NCI-H1105 (cell line): ENCODE measurements at regions not wholly inside any gene's neighbourhood (a gene's known extent, or its start where the extent isn't known, plus 50 kb on each side); places are given as distances from the start of the nearest gene placed in this dataset.
"Not testable (repeated sequence)": the region's sequence is repeated elsewhere in the genome, so short reads cannot be mapped to it uniquely, and the experiment has no call there.

Experiments used
- DNase-seq: peaks from one replicate; lab custom pipeline; 2025; lab: John Stamatoyannopoulos, UW

GRCh38 chr7:149930374-149931068, 56.8 kb downstream of the ATP6V0E2 start:
- not testable (repeated sequence) for DNase-seq

GRCh38 chr7:149933776-149934175, 60.0 kb downstream of the ATP6V0E2 start:
- not testable (repeated sequence) for DNase-seq

GRCh38 chr7:149947346-149947745, 73.6 kb downstream of the ATP6V0E2 start:
- not testable (repeated sequence) for DNase-seq

- DNase-seq: not testable (repeated sequence)
Measured at GRCh38 chr7:149948444-149948843, 74.7 kb downstream of the ATP6V0E2 start.

GRCh38 chr7:149949863-149950577, 76.3 kb downstream of the ATP6V0E2 start:
- DNase-seq: not testable (repeated sequence)

GRCh38 chr7:149950578-149950924, 76.8 kb downstream of the ATP6V0E2 start:
- not testable (repeated sequence) for DNase-seq

- DNase-seq: not testable (repeated sequence)
Measured at GRCh38 chr7:149951579-149951978, 77.8 kb downstream of the ATP6V0E2 start.

- DNase-seq: not testable (repeated sequence)
Measured at GRCh38 chr7:149958880-149959279, 85.1 kb downstream of the ATP6V0E2 start.

- not testable (repeated sequence) for DNase-seq
Measured at GRCh38 chr7:149960863-149961262, 87.1 kb downstream of the ATP6V0E2 start.

- DNase-seq: not testable (repeated sequence)
Measured at GRCh38 chr7:149961878-149962277, 88.1 kb downstream of the ATP6V0E2 start.

GRCh38 chr7:149962685-149963319, 89.0 kb downstream of the ATP6V0E2 start:
- DNase-seq: not testable (repeated sequence)

- DNase-seq: not testable (repeated sequence)
Measured at GRCh38 chr7:149963985-149964384, 90.2 kb downstream of the ATP6V0E2 start.

GRCh38 chr7:149966444-149966843, 92.7 kb downstream of the ATP6V0E2 start:
- not testable (repeated sequence) for DNase-seq

- not testable (repeated sequence) for DNase-seq
Measured at GRCh38 chr7:149972977-149973376, 99.2 kb downstream of the ATP6V0E2 start.

- DNase-seq: not testable (repeated sequence)
Measured at GRCh38 chr7:149973681-149974080, 99.9 kb downstream of the ATP6V0E2 start.

GRCh38 chr7:149975608-149976007, 101.8 kb downstream of the ATP6V0E2 start:
- DNase-seq: not testable (repeated sequence)

GRCh38 chr7:149978537-149978936, 104.8 kb downstream of the ATP6V0E2 start:
- not testable (repeated sequence) for DNase-seq

- DNase-seq: not testable (repeated sequence)
Measured at GRCh38 chr7:149978944-149979343, 105.2 kb downstream of the ATP6V0E2 start.

- DNase-seq: not testable (repeated sequence)
Measured at GRCh38 chr7:149982537-149983112, 108.9 kb downstream of the ATP6V0E2 start.

GRCh38 chr7:149986866-149987265, 113.1 kb downstream of the ATP6V0E2 start:
- not testable (repeated sequence) for DNase-seq

- DNase-seq: not testable (repeated sequence)
Measured at GRCh38 chr7:149991652-149992302, 118.0 kb downstream of the ATP6V0E2 start.

GRCh38 chr7:149992366-149992765, 118.6 kb downstream of the ATP6V0E2 start:
- not testable (repeated sequence) for DNase-seq
